IMR-90 (cell line): ENCODE measurements at regions not wholly inside any gene's neighbourhood (a gene's known extent, or its start where the extent isn't known, plus 50 kb on each side); places are given as distances from the start of the nearest gene placed in this dataset.

ENCODE experiments used
- ATAC-seq: fragments of 200-7000 bp; cut with Tn5 transposase; 2 replicates; pipeline ENCODE4 v1.9.1; 2020; ENCODE audit warnings: low read depth, mild to moderate bottlenecking, moderate library complexity
- BruUV-seq: library from RNA; stranded (reverse); fragments of 400-500 nt; replicated peaks from 2 replicates; lab custom pipeline; 2021; lab: Mats Ljungman, UMichigan
- CTCF ChIA-PET: fragments of 300-600 bp; formaldehyde crosslinking; extraction: SDS; loops from one replicate; lab custom pipeline; 2021; ENCODE audit warnings: antibody characterized with exemption; lab: Yijun Ruan, JAX
- POLR2A ChIA-PET: fragments of 300-600 bp; sonication (Branson Sonifier 250); formaldehyde crosslinking; loops from one replicate; lab custom pipeline; 2022; ENCODE audit warnings: antibody characterized with exemption; ENCODE audit not compliant: unreplicated experiment; lab: Charles Lee
- DNase-seq: peaks from one replicate; pipeline ENCODE4 v3.0.0; 2013
- H2AFZ ChIP-seq: replicated peaks from 2 replicates; pipeline ENCODE3; 2013; ENCODE audit warnings: low read length, mild to moderate bottlenecking; ENCODE audit not compliant: poor library complexity
- H2AK5ac ChIP-seq: 2 replicates; pipeline ENCODE4 v1.6.1; 2013; ENCODE audit warnings: low read depth, low read length, inconsistent platforms
- H2AK9ac ChIP-seq: replicated peaks from 2 replicates; pipeline ENCODE3; 2013; ENCODE audit warnings: mild to moderate bottlenecking, low read depth, low read length, moderate library complexity; ENCODE audit not compliant: poor library complexity
- H2BK120ac ChIP-seq: 2 replicates; pipeline ENCODE4 v1.6.1; 2013; ENCODE audit warnings: low read depth, low read length, inconsistent platforms
- H2BK15ac ChIP-seq: 3 replicates; pipeline ENCODE4 v1.6.1; 2013; ENCODE audit warnings: low read depth, low read length, inconsistent platforms
- H2BK20ac ChIP-seq: 2 replicates; pipeline ENCODE4 v1.6.1; 2013; ENCODE audit warnings: low read depth, mild to moderate bottlenecking, inconsistent platforms, low read length, moderate library complexity
- H2BK5ac ChIP-seq: 2 replicates; pipeline ENCODE4 v1.6.1; 2013; ENCODE audit warnings: mild to moderate bottlenecking, low read depth, low read length, inconsistent platforms; ENCODE audit not compliant: poor library complexity, severe bottlenecking
- H3K14ac ChIP-seq: replicated peaks from 2 replicates; pipeline ENCODE4 v1.6.1; 2013; ENCODE audit warnings: low read depth, low read length, inconsistent platforms
- H3K18ac ChIP-seq: 2 replicates; pipeline ENCODE4 v1.6.1; 2013; ENCODE audit warnings: low read depth, low read length, control low read depth
- H3K23ac ChIP-seq: 2 replicates; pipeline ENCODE4 v1.6.1; 2013; ENCODE audit warnings: low read depth, low read length, inconsistent platforms
- H3K27ac ChIP-seq: 2 replicates; pipeline ENCODE4 v1.5.1; 2013; ENCODE audit warnings: mild to moderate bottlenecking, control low read depth, low read length; ENCODE audit not compliant: insufficient read depth
- H3K27me3 ChIP-seq: 2 replicates; pipeline ENCODE4 v1.6.1; 2013; ENCODE audit warnings: low read length; ENCODE audit not compliant: control insufficient read depth, insufficient read depth
- H3K36me3 ChIP-seq: 2 replicates; pipeline ENCODE4 v1.6.1; 2013; ENCODE audit warnings: low read length, mixed read lengths; ENCODE audit not compliant: control insufficient read depth, insufficient read depth
- H3K4ac ChIP-seq: 2 replicates; pipeline ENCODE4 v1.6.1; 2013; ENCODE audit warnings: low read depth, low read length, inconsistent platforms
- H3K4me1 ChIP-seq: 2 replicates; pipeline ENCODE4 v1.6.1; 2013; ENCODE audit warnings: low read length, mixed read lengths; ENCODE audit not compliant: control insufficient read depth, insufficient read depth
- H3K4me2 ChIP-seq: 2 replicates; pipeline ENCODE4 v1.6.1; 2013; ENCODE audit warnings: low read depth, mild to moderate bottlenecking, control low read depth, low read length, moderate library complexity
- H3K4me3 ChIP-seq: 2 replicates; pipeline ENCODE4 v1.5.1; 2013; ENCODE audit warnings: low read depth, mild to moderate bottlenecking, control low read depth, low read length, moderate library complexity; ENCODE audit not compliant: insufficient read depth
- H3K56ac ChIP-seq: 2 replicates; pipeline ENCODE4 v1.6.1; 2013; ENCODE audit warnings: low read length, inconsistent platforms; ENCODE audit not compliant: insufficient read depth; ENCODE audit errors: extremely low read depth
- H3K79me1 ChIP-seq, 2 experiments: 2 replicates each; pipeline ENCODE4 v1.6.1; 2013; ENCODE audit warnings: low read length in 2 of 2, inconsistent platforms in 1 of 2, low read depth in 1 of 2
- H3K9ac ChIP-seq: 2 replicates; pipeline ENCODE4 v1.6.1; 2013; ENCODE audit warnings: low read depth, low read length, control low read depth
- H3K9me1 ChIP-seq: 2 replicates; pipeline ENCODE4 v1.6.1; 2013; ENCODE audit warnings: low read length, inconsistent platforms; ENCODE audit not compliant: insufficient read depth
- H3K9me3 ChIP-seq: 2 replicates; pipeline ENCODE4 v1.6.1; 2013; ENCODE audit warnings: low read length; ENCODE audit not compliant: control insufficient read depth, insufficient read depth
- H4K20me1 ChIP-seq: 2 replicates; pipeline ENCODE4 v1.6.1; 2013; ENCODE audit warnings: low read length, inconsistent platforms; ENCODE audit not compliant: insufficient read depth
- H4K5ac ChIP-seq: 2 replicates; pipeline ENCODE4 v1.6.1; 2013; ENCODE audit warnings: mild to moderate bottlenecking, low read depth, low read length, control low read depth
- H4K8ac ChIP-seq, 2 experiments: 2 replicates each; pipeline ENCODE4 v1.6.1; 2013; ENCODE audit warnings: low read depth in 2 of 2, low read length in 2 of 2, control low read depth in 1 of 2, inconsistent platforms in 1 of 2
- H4K91ac ChIP-seq: 2 replicates; pipeline ENCODE4 v1.6.1; 2013; ENCODE audit warnings: low read depth, low read length, inconsistent platforms; ENCODE audit not compliant: insufficient read depth
- BHLHE40 ChIP-seq: fragments of 150-350 bp; IDR thresholded peaks from 2 replicates; pipeline ENCODE4 v1.6.1; 2016; ENCODE audit warnings: mild to moderate bottlenecking, low read depth, low read length
- CEBPB ChIP-seq: IDR thresholded peaks from 2 replicates; pipeline ENCODE4 v1.6.1; 2012; ENCODE audit warnings: low read depth, low read length, improper control_type of control experiment
- CHD1 ChIP-seq: IDR thresholded peaks from 2 replicates; pipeline ENCODE4 v1.6.1; 2012; ENCODE audit warnings: low read depth, low read length, improper control_type of control experiment
- FOS ChIP-seq: fragments of 150-350 bp; IDR thresholded peaks from 2 replicates; pipeline ENCODE4 v1.6.1; 2016; ENCODE audit warnings: low read depth, low read length
- MAFK ChIP-seq: IDR thresholded peaks from 2 replicates; pipeline ENCODE4 v1.6.1; 2012; ENCODE audit warnings: low read depth, low read length, improper control_type of control experiment
- MAZ ChIP-seq: IDR thresholded peaks from 2 replicates; pipeline ENCODE4 v1.6.1; 2012; ENCODE audit warnings: low read depth, mild to moderate bottlenecking, low read length, improper control_type of control experiment, moderate library complexity, borderline replicate concordance
- MXI1 ChIP-seq: IDR thresholded peaks from 2 replicates; pipeline ENCODE4 v1.6.1; 2012; ENCODE audit warnings: low read depth, mild to moderate bottlenecking, low read length, moderate library complexity, borderline replicate concordance
- NFE2L2 ChIP-seq: fragments of 150-350 bp; IDR thresholded peaks from 2 replicates; pipeline ENCODE4 v1.6.1; 2016; ENCODE audit warnings: low read depth, mild to moderate bottlenecking, low read length
- POLR2A ChIP-seq: IDR thresholded peaks from 2 replicates; pipeline ENCODE4 v1.6.1; 2012; ENCODE audit warnings: mild to moderate bottlenecking, low read depth, low read length
- RAD21 ChIP-seq: IDR thresholded peaks from 2 replicates; pipeline ENCODE4 v1.6.1; 2012; ENCODE audit warnings: low read length, improper control_type of control experiment
- RCOR1 ChIP-seq: IDR thresholded peaks from 2 replicates; pipeline ENCODE4 v1.6.1; 2012; ENCODE audit warnings: mild to moderate bottlenecking, low read length, improper control_type of control experiment; ENCODE audit not compliant: insufficient replicate concordance
- RFX5 ChIP-seq: IDR thresholded peaks from 2 replicates; pipeline ENCODE4 v1.8.0; 2012; ENCODE audit warnings: low read depth, mild to moderate bottlenecking, low read length, moderate library complexity
- SMC3 ChIP-seq: fragments of 150-350 bp; IDR thresholded peaks from 2 replicates; pipeline ENCODE4 v1.6.1; 2016; ENCODE audit warnings: low read depth, mild to moderate bottlenecking, antibody characterized with exemption, low read length, moderate library complexity
- whole genome bisulfite sequencing, 2 experiments: methylation state at CpG; one replicate each; pipeline versions ENCODE4 v1.1.5 to v1.1.7; 2013; ENCODE audit warnings: missing lambda C conversion rate in 2 of 2; ENCODE audit not compliant: insufficient read length in 1 of 2; ENCODE audit errors: extremely low coverage in 2 of 2; 5-methylcytosine and 5-hydroxymethylcytosine counted together
- dilution Hi-C: fragments of 300-500 bp; cut with HindIII; formaldehyde crosslinking; loops from one replicate; pipeline ENCODE4 v1.14.3; 2018; ENCODE audit warnings: low sequenced_read_pairs; ENCODE audit not compliant: unreplicated experiment
- in situ Hi-C: fragments of 300-500 bp; cut with MboI; formaldehyde crosslinking; loops from 3 replicates; pipeline ENCODE4 v1.14.3; 2019; ENCODE audit warnings: low sequenced_read_pairs, inconsistent platforms, mixed read lengths
- intact Hi-C: fragments of 100-400 bp; cut with micrococcal nuclease; formaldehyde crosslinking; loops from 2 replicates; pipeline ENCODE4 v1.10.0; 2022
- TF ChIP-seq, protein P1 (sequence below): fragments of 150-350 bp; IDR thresholded peaks from 2 replicates; pipeline ENCODE4 v1.6.1; 2017; ENCODE audit warnings: mild to moderate bottlenecking, antibody characterized with exemption, low read length, low read depth
- TF ChIP-seq, protein P2 (sequence below): conservative IDR thresholded peaks from 2 replicates; pipeline ENCODE4 v1.5.1; 2012; ENCODE audit warnings: mild to moderate bottlenecking, low read depth, low read length, improper control_type of control experiment
- TF ChIP-seq, protein P3 (sequence below): fragments of 150-350 bp; IDR thresholded peaks from 2 replicates; pipeline ENCODE4 v1.6.1; 2016; ENCODE audit warnings: low read depth, mild to moderate bottlenecking, low read length, moderate library complexity, borderline replicate concordance

DNA sequence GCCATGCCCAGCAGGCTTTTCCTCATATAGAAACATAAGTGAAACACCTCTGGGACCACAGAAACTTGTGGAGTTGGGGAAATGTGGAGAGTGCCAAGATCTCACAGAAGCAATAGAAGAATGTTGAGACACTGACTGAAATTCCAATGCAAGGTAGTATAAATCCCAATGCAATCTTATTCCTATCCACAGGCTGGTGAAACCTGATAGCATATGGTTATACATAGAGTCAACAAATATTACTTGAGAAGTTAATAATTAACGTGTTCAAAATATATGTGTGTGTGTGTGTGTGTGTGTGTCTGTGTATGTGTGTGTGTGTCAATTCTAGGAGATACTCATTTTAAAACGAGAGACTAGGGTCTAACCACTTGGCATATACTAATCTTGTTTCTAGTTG is 776.8 kb upstream of the ACVR2A start:
- TF ChIP-seq RAD21 (no peak), NFE2L2 (no peak), RCOR1 (no peak), POLR2A (no peak), RFX5 (no peak), CHD1 (no peak), MAZ (no peak), SMC3 (no peak), MAFK (no peak), CEBPB (no peak), BHLHE40 (no peak), MXI1 (no peak), FOS (no peak)
- TF ChIP-seq, protein P1, sequence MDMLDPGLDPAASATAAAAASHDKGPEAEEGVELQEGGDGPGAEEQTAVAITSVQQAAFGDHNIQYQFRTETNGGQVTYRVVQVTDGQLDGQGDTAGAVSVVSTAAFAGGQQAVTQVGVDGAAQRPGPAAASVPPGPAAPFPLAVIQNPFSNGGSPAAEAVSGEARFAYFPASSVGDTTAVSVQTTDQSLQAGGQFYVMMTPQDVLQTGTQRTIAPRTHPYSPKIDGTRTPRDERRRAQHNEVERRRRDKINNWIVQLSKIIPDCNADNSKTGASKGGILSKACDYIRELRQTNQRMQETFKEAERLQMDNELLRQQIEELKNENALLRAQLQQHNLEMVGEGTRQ, result no peak
- TF ChIP-seq, protein P2, sequence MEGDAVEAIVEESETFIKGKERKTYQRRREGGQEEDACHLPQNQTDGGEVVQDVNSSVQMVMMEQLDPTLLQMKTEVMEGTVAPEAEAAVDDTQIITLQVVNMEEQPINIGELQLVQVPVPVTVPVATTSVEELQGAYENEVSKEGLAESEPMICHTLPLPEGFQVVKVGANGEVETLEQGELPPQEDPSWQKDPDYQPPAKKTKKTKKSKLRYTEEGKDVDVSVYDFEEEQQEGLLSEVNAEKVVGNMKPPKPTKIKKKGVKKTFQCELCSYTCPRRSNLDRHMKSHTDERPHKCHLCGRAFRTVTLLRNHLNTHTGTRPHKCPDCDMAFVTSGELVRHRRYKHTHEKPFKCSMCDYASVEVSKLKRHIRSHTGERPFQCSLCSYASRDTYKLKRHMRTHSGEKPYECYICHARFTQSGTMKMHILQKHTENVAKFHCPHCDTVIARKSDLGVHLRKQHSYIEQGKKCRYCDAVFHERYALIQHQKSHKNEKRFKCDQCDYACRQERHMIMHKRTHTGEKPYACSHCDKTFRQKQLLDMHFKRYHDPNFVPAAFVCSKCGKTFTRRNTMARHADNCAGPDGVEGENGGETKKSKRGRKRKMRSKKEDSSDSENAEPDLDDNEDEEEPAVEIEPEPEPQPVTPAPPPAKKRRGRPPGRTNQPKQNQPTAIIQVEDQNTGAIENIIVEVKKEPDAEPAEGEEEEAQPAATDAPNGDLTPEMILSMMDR, result no peak
- TF ChIP-seq, protein P3, sequence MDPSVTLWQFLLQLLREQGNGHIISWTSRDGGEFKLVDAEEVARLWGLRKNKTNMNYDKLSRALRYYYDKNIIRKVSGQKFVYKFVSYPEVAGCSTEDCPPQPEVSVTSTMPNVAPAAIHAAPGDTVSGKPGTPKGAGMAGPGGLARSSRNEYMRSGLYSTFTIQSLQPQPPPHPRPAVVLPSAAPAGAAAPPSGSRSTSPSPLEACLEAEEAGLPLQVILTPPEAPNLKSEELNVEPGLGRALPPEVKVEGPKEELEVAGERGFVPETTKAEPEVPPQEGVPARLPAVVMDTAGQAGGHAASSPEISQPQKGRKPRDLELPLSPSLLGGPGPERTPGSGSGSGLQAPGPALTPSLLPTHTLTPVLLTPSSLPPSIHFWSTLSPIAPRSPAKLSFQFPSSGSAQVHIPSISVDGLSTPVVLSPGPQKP, result no peak
- no TSS peak for BruUV-seq
- no peak overlapping the region for H3K4me3 ChIP-seq
- no peaks in the 10 kb centered on the region for H3K27me3 ChIP-seq
- no peak overlapping the region for H2BK20ac ChIP-seq
- H3K56ac ChIP-seq, result no peak overlapping the region
- no peak overlapping the region for H2BK15ac ChIP-seq
- H2AFZ ChIP-seq, result no peak overlapping the region
- H3K4ac ChIP-seq, result no peak overlapping the region
- H3K9ac ChIP-seq, result no peak overlapping the region
- ChIA-PET CTCF (no interaction called here), POLR2A (no interaction called here)
- H2BK120ac ChIP-seq, result no peak overlapping the region
- DNase-seq (no peak), ATAC-seq (no peak)
- in situ Hi-C loops, result no loop called here
- H4K91ac ChIP-seq, result no peak overlapping the region
- H3K4me1 ChIP-seq, result no peaks in the 10 kb centered on the region
- no peak overlapping the region for H3K18ac ChIP-seq
- H2AK5ac ChIP-seq, result no peak overlapping the region
- no peak overlapping the region for H2AK9ac ChIP-seq
- dilution Hi-C loops, result no loop called here
- no CpG with 5 or more reads among the region's 2 CpGs for WGBS, 2 experiments
- H3K9me1 ChIP-seq, result no peaks in the 10 kb centered on the region
- no peak overlapping the region for H4K5ac ChIP-seq
- no peaks in the 10 kb centered on the region for H4K20me1 ChIP-seq
- no peak overlapping the region for H3K23ac ChIP-seq
- H4K8ac ChIP-seq, result no peak overlapping the region
- intact Hi-C loops, result no loop called here
- H2BK5ac ChIP-seq, result no peak overlapping the region
- no peaks in the 10 kb centered on the region for H3K9me3 ChIP-seq
- H3K4me2 ChIP-seq, result no peak overlapping the region
- H3K27ac ChIP-seq, result no peak overlapping the region
- H3K79me1 ChIP-seq, result no peaks in the 10 kb centered on the region
- H3K14ac ChIP-seq, result no peak overlapping the region
- H3K36me3 ChIP-seq, result no peaks in the 10 kb centered on the region
